Fibroblast of the aortic adventitia (primary cell): ENCODE measurements at regions not wholly inside any gene's neighbourhood (a gene's known extent, or its start where the extent isn't known, plus 50 kb on each side); places are given as distances from the start of the nearest gene placed in this dataset.
A peak's percentile ranks its signal among the peaks of the same experiment; 100 is the strongest.

Experiments used
- DNase-seq: peaks from one replicate; pipeline ENCODE4 v3.0.0-alpha.2; 2010; ENCODE audit warnings: low read depth
- H3K4me3 ChIP-seq: 2 replicates; pipeline ENCODE4 v1.5.1; 2011; ENCODE audit warnings: low read depth, mild to moderate bottlenecking, control low read depth, low read length, moderate library complexity
- CTCF ChIP-seq: IDR thresholded peaks from 2 replicates; pipeline ENCODE4 v1.5.1; 2011; ENCODE audit warnings: mild to moderate bottlenecking, low read length, control low read depth, inconsistent platforms; ENCODE audit not compliant: insufficient read depth

DNA sequence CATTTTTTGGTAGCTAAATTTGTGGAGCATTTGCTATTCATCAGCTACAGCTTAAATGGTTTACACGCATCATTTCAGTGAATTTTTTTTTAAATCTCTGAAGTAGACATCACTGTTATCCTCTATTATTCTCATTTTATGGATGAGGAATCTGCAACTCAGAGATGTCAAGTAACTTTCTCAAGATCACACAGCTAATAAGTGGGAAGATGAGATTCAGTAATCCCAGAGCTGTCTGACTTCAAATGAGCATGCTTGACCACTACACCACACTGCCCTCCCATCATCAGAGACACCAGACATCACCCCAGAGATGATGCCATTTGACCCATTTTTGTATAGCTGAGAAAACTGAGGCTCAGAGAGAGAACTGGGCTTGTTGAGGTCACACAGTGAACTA is 116.4 kb downstream of the RRAGC start:
- no peak for DNase-seq
- H3K4me3 ChIP-seq = no peak overlapping the region
- no peak for TF ChIP-seq CTCF

DNA sequence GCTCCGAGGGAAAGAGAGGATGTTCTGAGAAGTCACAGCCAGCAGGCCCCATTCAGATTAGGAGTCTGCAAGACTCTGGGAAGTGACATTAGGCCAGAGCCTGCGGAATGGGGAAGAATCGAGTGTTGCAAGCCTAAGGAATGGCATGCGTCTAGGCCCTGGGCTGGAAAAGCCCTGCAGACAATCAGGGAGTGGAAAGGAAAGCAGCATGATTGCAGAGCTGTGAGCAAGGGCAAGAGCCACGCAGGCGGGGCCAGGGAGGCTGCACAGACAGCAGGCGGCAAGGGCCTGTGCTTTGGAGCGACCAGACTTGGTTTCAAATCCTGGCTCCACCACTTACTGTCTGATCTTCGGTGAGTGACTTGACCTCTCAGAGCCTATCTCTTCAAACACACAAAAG is 118.2 kb downstream of the RRAGC start:
- no peak for DNase-seq
- TF ChIP-seq CTCF = no peak
- H3K4me3 ChIP-seq = no peak overlapping the region

- no peak for DNase-seq
- no peak overlapping the region for H3K4me3 ChIP-seq
- no peak for TF ChIP-seq CTCF
Measured at GRCh38 chr1:38740487-38740886, 119.1 kb downstream of the RRAGC start.

DNA sequence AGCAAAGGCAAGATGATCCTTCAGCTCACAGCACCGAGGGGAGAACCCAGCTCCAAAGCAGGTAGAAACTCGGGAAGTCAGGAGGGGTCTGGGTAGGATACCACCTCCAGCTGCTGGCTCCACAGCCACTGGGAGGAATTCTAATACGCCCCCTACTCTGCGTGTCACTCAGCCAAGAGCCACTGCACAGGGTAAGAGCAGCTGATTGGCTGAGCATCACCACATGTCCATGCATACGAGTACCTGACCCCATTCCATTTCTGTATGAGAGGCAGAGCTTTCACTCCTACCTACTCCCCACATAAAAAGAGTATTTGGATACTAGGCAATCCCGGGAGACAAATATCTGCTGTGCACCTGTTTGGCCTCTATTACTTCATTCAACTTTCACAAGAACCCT is 121.4 kb downstream of the RRAGC start:
- no peak overlapping the region for H3K4me3 ChIP-seq
- TF ChIP-seq CTCF = no peak
- no peak for DNase-seq

- H3K4me3 ChIP-seq = no peak overlapping the region
- no peak for DNase-seq
- no peak for TF ChIP-seq CTCF
Measured at GRCh38 chr1:38736399-38736798, 123.2 kb downstream of the RRAGC start.

- no peak for TF ChIP-seq CTCF
- DNase-seq = peak; percentile 35
- no peak overlapping the region for H3K4me3 ChIP-seq
Measured at GRCh38 chr1:38735651-38736161, 123.9 kb downstream of the RRAGC start.

- no peak for TF ChIP-seq CTCF
- no peak for DNase-seq
Measured at GRCh38 chr1:38733761-38734160, 125.8 kb downstream of the RRAGC start.

More at GRCh38 chr1:38733761-38734160, 125.8 kb downstream of the RRAGC start:
- no peak overlapping the region for H3K4me3 ChIP-seq
